Breast epithelium (tissue), 3 donors: ENCODE measurements at regions not wholly inside any gene's neighbourhood (a gene's known extent, or its start where the extent isn't known, plus 50 kb on each side); places are given as distances from the start of the nearest gene placed in this dataset.

Experiments used
- POLR2A ChIP-seq: fragments of 450-650 bp; IDR thresholded peaks from one replicate; pipeline ENCODE4 v1.6.1; 2016; ENCODE audit warnings: antibody characterized with exemption, mild to moderate bottlenecking, moderate library complexity
- POLR2AphosphoS5 ChIP-seq, 3 donors: sonication (generic); formaldehyde crosslinking; IDR thresholded peaks; one replicate each; pipeline ENCODE4 v1.6.1; 2017; ENCODE audit warnings: antibody characterized with exemption in 3 of 3
- TF ChIP-seq, protein P1 (sequence below), 3 donors: fragments of 450-650 bp; IDR thresholded peaks; one replicate each; pipeline ENCODE4 v1.5.1; 2016 to 2017; ENCODE audit warnings: antibody characterized with exemption in 3 of 3, mild to moderate bottlenecking in 3 of 3, moderate library complexity in 3 of 3

DNA sequence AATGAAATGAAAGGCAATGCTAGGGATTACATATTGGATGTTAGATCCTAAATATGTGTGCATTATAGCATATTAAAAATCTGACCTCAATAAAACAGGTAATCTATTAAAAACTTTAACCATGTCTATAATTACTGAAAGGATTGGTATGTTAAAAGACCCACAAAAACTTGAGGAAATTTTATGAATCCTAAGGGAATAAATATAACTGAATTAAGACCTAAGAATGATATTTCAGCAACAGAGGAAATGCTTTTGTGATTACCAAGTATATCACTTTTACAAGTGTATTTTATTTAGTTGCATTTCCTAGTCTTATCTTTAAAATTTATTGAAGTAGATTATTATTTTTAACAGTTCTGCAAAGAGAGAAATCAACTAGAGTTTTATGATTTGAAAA lies 571.5 kb downstream of the HDGFL1 start:
- TF ChIP-seq, protein P1, sequence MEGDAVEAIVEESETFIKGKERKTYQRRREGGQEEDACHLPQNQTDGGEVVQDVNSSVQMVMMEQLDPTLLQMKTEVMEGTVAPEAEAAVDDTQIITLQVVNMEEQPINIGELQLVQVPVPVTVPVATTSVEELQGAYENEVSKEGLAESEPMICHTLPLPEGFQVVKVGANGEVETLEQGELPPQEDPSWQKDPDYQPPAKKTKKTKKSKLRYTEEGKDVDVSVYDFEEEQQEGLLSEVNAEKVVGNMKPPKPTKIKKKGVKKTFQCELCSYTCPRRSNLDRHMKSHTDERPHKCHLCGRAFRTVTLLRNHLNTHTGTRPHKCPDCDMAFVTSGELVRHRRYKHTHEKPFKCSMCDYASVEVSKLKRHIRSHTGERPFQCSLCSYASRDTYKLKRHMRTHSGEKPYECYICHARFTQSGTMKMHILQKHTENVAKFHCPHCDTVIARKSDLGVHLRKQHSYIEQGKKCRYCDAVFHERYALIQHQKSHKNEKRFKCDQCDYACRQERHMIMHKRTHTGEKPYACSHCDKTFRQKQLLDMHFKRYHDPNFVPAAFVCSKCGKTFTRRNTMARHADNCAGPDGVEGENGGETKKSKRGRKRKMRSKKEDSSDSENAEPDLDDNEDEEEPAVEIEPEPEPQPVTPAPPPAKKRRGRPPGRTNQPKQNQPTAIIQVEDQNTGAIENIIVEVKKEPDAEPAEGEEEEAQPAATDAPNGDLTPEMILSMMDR (IDR thresholded peaks at IDR 0.05) = no peak
- TF ChIP-seq POLR2A = no peak
- TF ChIP-seq POLR2AphosphoS5 (IDR thresholded peaks at IDR 0.05) = no peak
